ENCODE measurements at regions not wholly inside any gene's neighbourhood (a gene's known extent, or its start where the extent isn't known, plus 50 kb on each side); places are given as distances from the start of the nearest gene placed in this dataset.

DNA sequence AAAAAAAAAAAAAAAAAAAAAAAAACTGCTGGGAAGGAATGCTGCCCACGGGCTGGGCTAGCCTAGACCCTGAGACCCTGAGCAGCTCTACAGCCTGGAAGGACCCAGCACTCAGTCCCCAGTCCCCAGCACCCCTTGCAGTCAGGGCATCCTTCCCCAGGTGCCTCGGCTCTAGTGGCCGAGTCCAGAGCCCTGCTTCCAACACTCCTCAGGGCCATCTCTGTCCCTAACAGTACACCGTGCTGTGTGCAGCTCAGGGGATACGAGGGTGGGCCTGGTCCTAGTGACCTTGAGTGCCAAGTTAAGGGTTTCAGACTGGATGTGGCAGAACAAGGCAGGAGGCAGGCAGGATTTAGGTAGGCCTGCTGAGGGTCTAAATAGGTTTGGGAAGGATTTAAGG is 50.2 kb upstream of the LRP8 start:
- no peak for DNase-seq

GRCh38 chr1:53378932-53379661 is 51.2 kb upstream of the LRP8 start:
- no peak for DNase-seq

DNA sequence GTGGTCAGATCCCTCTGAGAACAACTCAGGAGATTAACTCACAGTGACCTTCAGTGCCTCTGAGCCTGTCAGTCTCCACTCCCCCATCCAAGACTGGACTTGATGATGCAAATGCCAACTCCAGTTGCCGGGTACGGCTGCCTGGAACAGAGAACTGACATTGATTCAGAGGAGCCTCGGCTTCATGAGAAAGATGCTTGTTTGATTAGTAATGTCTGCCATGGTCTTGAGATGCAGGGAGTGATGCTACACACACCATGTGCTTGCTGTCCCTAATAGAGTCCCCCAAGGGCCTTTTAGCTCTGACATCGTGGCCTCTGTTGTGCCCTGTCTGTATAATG is 51.8 kb upstream of the LRP8 start:
- no peak for DNase-seq

- no peak for DNase-seq
Observed at GRCh38 chr1:53380296-53380695, 52.4 kb upstream of the LRP8 start.

DNA sequence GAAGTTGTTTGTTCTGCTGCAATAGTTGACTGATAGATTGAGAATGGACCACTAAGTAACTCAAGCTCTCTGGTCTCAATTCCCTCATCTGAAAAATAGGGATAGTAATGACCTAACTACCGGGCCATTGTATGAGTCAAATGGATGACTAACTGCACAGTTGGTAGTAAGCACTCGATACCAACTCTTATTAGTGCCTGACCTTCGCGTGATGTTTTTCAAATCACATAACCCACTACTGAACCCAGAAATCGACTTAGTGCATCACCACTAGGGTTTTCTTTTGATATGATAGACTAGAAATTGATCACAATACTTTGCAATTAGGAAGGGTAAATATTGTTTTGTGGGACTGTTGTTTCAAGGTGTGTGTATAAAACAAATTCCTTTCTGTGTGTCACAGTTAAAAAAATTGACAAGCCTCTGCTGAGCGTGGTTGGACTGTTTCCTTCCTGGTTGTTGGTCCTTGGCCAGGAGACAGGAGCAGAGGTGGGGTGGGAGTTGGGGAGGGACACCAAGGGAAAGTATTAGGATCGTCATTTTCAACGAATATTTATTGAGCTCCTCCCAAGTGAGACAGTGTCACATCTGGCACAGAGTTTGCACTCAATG is 54.0 kb upstream of the LRP8 start:
- DNase-seq, result no peak

DNA sequence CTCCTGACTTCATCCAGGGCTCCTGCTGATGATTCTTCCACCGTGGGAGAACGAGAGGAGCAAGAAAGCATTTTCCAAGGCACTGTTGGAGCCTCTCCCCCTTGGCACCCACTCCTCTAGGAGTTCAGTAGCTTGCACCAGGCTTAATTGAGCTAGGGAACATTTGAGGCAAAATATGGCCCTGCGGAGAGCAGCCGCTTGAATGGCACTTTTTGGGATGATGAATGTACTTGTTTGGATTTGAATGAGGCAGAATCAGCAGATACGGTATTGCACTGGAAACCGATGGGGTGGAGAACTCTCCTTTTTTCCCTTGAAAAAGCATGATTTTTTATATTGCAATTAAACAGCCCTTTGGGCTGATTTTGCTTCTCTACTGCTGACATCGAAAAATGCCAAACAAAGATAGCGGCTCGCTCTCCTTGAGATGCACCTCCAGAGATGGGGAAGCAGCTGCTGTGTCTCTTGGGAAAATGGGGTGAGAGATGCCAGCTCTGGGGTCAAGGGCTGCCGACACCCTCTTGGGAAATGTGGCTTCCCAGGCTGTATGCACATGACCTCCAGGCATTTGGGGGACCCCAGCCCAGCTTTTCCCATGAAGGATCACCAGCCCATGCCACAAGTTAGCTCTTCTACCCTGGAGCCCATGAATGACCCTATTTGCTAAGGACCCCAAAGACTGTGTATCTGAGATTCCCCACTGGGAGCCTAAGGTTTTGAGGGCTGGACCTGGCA is 55.4 kb upstream of the LRP8 start:
- DNase-seq, result no peak

DNA sequence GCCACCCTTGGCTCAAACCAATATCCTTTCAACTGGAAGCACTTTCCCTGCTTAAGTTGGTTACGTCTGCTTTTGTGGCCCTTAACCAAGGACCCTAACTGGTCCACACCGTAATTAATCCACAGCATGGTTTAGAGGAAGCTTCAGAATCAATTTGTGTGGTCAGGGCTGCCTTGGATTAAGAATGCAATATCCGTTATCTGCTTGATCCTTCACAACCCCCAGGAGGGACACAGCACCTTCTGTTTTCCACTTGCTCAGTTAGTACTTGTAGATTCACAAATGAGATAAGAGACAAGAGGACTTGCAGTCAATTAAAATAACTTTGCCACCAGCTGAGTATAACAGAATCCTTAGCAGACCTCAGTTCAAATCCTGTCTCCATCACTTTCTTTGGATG is 56.9 kb upstream of the LRP8 start:
- DNase-seq, result no peak

DNA sequence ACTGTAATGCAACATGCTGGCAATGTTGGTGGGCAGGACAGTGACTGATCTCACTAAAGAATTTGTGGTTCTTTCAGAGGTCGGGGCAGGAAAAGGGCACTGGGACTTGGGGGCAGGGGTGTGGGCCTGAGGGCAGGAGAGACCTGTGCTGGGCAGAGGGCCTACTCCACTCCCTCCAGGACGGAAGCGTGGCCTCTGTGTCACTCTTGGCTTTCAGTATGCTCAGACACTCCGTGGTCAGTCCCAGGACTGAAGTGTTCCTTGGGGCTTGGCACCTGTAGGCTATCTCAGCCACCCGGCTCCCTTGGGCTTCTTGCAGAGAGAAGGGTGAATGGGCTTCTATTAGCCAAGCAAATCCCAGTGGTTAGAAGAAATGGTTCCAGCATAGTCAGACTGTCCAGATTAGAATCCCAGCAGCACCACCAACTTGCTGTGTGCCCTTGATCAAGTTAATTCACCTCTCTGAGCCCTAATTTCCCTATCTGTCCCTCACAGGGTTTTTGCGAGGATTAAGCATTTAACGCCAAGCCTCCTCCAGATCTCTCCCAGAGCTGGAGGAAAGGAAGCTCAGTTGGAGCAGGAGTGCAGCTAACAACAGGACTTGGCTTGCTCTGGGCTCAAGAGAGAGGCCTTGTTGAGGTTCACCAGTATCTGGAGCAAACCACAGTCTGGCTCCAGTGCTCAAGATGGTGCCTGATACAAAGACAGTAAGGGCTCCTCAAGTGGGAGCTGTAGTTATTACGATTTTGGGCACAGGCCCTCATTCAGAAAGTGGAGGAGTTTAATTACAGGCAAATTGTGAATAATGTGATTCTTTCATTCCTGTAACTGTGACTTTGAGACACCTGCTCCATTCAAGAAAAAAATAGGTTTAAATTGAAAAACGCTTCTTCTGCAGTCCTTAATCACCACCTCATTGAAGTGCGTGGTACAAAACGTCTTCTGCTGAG is 57.7 kb upstream of the LRP8 start:
- DNase-seq, result no peak

DNA sequence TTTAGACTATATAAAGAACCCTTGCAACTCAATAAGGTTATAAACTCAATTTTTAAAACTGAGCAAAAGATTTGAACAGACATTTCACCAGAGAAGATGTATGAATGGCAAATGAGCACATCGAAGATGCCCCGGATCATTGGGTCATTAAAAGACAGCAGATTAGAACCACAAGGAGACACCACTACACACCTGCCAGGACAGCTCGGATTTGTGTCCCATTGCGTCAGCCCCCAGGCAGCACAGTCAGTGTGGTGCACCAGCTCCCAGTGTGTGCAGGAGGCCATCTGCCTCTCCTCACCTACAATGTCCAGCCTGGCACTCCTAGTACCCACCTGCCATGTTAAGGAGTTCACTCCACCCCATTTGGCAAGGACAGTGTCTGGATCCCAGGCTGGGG is 61.1 kb upstream of the LRP8 start:
- DNase-seq, result no peak

DNA sequence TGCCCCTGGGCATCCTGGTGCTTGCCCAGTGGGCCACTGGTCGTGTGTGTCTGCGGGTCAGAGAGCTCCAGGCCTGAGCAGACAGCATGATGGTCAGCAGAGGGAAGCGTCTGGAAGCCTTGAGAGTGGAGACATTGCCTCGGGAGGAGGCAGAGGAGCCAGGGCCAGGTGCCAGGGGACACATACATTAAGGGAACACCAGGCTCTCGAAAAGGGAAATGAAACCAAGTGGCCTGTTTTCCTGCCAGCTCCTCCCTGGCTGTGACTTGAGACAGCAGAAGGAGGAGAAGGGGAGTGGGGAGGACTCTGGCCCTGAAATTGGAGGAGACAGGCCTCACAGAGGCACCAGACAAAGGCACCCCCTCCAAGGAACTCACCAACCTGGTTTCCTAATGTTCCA is 62.4 kb upstream of the LRP8 start:
- no peak for DNase-seq

GRCh38 chr1:53390736-53391135 is 62.9 kb upstream of the LRP8 start:
- DNase-seq, result no peak

GRCh38 chr1:53391296-53391695 is 63.4 kb upstream of the LRP8 start:
- no peak for DNase-seq

GRCh38 chr1:53391982-53392381 is 64.1 kb upstream of the LRP8 start:
- no peak for DNase-seq

- no peak for DNase-seq
Observed at GRCh38 chr1:53392460-53392859, 64.6 kb upstream of the LRP8 start.

- peak; percentile 78 for DNase-seq
Observed at GRCh38 chr1:53393325-53393792, 65.5 kb upstream of the LRP8 start.

DNA sequence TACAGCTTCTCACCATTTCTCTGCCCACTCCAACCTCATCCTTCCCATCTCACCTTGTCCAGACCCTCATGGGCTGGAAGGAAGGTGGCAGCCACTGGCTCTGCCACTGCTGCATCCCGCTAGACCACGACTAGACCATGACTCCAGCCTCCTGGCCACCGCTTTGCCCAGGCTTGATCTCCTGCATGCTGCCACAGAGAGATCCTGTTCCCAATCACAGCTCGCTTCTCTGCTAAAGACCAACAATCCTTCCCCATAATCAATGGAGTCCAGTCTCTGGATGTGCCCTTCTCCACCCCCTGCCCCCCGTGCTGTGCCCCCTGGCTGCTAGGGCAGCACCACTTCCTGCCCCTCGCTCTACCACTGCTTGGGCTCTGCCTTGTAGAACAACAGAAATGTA is 64.9 kb upstream of the DMRTB1 start:
- DNase-seq, result no peak

- no peak for DNase-seq
Observed at GRCh38 chr1:53395671-53396215, 63.5 kb upstream of the DMRTB1 start.

DNA sequence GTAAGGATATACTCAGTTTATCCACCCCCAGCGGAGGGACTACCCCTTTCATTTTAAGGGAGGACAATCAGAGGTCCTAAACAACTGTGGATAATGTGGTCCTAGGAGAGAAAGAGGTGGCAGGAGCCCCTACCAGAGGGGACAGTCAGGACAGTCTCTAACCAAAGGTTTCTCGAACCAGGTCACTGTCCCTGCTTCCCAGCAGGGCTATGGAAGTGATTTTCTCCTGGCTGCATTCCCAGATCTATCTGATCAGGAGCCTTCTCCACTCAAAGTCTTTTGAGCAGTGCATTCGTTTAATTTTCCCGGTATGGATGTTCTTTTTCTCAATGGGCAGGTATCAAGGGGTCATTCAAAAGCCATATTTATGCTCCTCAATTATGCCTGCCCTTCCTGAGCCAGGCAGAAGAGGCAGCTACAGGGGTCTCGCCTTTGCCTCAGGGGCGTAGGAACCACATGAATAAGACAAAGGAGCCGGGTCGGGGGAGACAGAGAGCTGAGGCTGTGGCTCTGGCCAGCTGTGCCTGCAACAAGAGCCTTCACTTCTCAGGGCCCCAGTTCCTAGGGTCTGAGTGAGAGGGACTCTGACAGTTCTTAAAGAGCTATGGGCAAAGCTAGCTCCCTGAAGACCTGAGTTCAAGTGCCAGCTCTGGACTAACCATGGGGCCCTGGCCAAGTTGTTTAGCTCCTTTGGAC is 62.5 kb upstream of the DMRTB1 start:
- no peak for DNase-seq

DNA sequence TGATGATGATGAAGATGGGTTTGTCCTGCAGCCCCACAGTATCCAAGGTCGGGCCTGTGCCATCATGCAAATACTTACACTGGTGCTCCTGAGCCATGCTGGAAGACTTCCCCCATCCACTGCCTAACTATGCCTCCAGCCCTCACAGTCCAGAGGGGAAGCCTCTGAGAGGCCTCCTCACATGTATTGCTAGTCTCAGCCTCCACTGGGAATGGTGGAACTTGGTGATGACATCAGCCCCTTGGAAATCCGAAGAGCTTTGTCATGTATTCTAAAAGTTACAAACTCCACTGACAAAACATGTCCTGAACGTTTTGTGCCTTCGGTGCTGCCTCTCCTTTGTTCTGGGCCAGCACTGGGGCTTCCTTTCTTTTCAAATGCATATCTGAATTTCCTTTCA is 61.1 kb upstream of the DMRTB1 start:
- no peak for DNase-seq

DNA sequence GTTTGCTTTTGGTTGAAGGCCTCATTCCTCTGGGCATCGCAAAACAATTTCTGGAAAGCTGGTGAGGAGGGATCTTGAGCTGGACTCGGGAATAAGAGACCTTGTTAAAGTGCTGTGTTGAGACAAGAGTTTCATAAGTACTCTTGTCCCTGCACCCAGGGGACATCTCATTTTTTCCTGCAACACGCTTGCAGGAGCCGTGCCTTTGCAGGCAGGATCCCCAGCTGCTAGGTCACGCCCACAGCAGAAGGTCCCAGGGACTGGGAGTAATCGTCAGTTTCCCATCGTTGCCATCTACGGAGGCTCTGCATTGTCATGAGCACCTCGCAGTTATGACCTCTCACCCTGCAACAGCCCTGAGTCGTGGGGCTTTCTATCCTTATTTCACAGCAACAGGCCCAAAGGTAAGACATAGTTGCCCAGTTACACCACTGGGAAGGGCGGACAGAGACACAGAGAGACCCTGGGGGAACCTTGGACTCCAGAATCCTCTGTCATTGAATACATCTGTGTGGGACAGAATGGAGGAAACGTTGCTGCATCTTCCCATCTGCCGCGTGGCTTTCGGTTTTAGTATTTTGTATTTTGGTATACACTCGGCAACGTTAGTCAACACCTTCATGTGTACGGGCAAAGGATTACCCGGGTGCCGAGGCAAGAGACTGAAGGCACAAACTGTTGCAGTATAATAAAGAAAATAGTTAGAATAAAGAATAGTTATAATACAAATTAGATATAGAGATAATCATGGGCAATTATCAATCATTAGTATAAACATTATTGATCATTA is 60.4 kb upstream of the DMRTB1 start:
- no peak for DNase-seq
